Cerebellar cortex (tissue), 1 donor: ENCODE measurements at regions not wholly inside any gene's neighbourhood (a gene's known extent, or its start where the extent isn't known, plus 50 kb on each side); places are given as distances from the start of the nearest gene placed in this dataset.
"Not testable (repeated sequence)": the region's sequence is repeated elsewhere in the genome, so short reads cannot be mapped to it uniquely, and the experiment has no call there.

ENCODE experiments used
- DNase-seq: peaks from one replicate; pipeline ENCODE4 v3.0.0-alpha.2; 2015; ENCODE audit warnings: low spot score

DNA sequence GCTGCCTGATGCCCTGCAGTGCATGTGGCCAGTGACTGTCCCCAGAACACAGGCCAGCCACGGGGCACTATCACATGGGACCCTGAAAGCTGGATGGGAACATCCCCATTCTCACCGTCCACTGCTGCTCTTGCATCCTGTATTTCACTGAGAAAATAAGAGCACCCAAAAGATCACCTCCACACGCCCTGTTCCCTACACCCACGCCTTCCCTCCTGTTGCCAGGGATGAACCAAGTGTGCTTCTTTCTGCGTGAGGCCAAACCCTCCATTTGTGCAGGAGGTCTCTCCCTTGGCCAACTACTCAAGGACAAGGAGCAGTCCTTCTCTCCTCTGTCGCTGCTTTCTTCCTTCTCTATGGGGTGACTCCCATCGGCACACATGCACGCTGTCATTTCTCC lies 118.3 kb downstream of the LRRC37A3 start:
- not testable (repeated sequence) for DNase-seq

- not testable (repeated sequence) for DNase-seq
Measured at GRCh38 chr17:64800361-64800895, 118.8 kb downstream of the LRRC37A3 start.

GRCh38 chr17:64799543-64800188 lies 119.6 kb downstream of the LRRC37A3 start:
- DNase-seq, result not testable (repeated sequence)

GRCh38 chr17:64798961-64799360 lies 120.3 kb downstream of the LRRC37A3 start:
- not testable (repeated sequence) for DNase-seq

DNA sequence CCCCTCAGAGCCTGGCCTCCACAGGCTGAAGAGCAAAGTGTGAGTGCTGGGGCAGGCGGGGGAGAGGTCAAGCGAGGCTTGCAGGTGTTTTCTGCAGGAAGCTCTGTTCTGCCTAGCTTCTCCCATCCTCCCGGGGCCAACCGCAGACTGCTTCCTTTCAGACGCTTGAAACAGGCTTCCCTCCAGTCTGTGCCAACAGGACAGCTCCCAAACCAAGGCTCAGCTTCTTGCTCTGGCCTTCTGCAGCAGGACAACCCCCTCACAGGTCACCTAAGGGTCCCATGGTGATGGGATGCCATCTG lies 120.8 kb downstream of the LRRC37A3 start:
- DNase-seq, result not testable (repeated sequence)

GRCh38 chr17:64797746-64798488 lies 121.4 kb downstream of the LRRC37A3 start:
- DNase-seq, result not testable (repeated sequence)

GRCh38 chr17:64795342-64795741 lies 123.9 kb downstream of the LRRC37A3 start:
- DNase-seq, result not testable (repeated sequence)

DNA sequence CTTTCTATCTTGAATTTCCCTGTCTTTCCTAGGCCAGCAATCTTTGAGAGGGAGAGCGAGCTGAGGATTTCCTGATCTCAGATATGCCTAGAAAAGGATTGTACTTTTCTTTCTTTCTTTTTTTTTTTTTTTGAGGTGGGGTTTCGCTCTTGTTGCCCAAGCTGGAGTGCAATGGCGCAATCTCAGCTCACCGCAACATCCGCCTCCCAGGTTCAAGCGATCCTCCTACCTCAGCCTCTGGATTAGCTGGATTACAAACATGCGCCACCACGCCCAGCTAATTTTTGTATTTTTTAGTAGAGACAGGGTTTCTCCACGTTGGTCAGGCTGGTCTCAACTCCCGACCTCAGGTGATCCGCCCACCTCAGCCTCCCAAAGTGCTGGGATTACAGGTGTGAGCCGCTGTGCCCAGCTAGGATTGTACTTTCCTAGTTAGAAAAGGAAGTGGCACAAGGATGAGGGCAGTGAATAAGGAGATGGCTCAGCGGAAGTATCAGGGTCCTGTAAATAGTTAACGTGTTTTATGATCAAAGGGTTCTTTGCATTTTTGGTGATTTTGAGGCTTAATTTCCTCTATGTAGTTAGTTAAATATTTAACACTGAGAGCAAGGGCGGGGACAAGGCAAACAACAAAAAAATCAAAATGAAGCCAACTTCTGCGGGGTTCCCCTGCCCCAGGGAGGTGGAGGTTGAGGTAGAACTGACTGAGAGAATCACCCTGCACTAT lies 124.6 kb downstream of the LRRC37A3 start:
- DNase-seq, result not testable (repeated sequence)

DNA sequence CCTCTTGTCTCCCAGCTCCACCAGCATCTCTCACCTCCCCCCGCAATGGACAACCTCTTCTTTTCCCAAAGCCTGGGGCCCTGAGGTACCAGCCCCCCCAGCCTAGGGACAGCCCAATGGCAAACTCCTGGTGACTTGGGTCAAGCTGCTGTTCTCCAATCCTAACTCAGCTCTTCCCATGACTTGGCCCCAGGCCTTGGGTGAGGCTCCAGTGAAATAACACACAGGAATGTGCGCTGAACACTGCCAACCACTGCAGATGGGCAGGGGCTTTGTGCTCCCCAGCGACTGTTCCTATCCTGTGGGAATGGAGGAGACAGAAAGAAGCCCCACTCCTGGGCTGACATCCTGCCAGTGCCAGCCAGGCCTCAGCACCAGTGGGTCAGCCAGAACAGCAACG lies 125.2 kb downstream of the LRRC37A3 start:
- not testable (repeated sequence) for DNase-seq

GRCh38 chr17:64792793-64793575 lies 126.3 kb downstream of the LRRC37A3 start:
- not testable (repeated sequence) for DNase-seq

DNA sequence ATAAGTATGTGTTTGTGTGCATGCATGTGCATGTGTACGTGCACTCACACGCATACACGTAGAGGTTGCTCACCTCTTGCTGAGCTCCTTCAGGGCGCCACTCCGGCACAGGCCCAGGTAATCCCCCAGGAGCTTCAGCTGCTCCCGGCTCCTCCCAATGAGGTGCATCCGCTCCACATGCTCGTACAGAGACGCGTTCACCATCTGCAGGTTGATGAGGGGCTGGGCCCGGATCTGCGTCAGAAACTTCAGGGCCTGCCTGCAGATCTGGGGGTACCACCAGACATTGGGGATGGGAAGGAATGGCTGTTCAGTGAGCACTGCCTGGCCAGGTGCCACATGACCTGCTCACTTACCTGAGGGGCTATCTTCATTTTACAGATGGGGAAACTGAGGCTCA lies 127.0 kb downstream of the LRRC37A3 start:
- DNase-seq, result not testable (repeated sequence)

DNA sequence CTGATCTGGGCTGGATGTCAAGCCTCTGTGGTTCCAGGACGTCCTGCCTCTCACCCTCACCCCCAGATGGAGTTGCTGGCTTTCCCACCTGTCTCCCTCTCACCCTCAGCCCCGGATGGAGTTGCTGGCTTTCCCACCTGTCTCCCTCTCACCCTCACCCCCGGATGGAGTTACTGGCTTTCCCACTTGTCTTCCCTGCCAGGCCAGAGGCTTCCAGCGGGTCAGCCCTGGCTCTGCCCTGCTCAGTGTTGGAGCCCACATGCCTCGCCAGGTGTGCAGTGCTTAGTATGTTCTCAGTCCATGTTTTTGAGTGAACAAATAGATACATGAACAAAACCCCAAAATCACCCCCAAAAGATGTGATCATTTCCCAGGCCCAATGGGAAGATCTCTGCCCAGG lies 127.6 kb downstream of the LRRC37A3 start:
- not testable (repeated sequence) for DNase-seq

GRCh38 chr17:64791226-64791625 lies 128.1 kb downstream of the LRRC37A3 start:
- DNase-seq, result not testable (repeated sequence)

DNA sequence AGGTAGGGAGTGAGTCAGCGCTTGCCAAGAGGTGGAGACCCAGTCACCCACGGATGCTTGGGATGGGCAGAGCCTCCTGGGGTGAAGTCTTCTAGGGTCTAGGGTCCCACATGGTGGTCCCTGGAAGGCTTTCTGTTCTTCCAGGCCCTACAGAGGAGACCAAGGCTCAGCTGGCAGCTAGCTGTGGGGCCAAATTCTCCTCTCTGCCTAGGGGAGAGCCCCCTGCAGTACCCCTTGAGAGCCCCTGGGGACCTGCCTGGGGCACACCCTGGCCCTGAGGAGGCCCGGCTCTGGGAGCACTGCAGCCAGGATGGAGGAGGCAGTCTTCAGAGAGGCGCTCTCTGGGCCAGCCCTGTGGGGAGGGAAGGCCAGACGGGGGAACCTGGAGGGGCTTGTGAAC lies 128.6 kb upstream of the SMURF2 start:
- DNase-seq, result not testable (repeated sequence)

GRCh38 chr17:64790193-64790592 lies 128.1 kb upstream of the SMURF2 start:
- DNase-seq, result not testable (repeated sequence)

- DNase-seq, result not testable (repeated sequence)
Measured at GRCh38 chr17:64789061-64789445, 126.9 kb upstream of the SMURF2 start.

DNA sequence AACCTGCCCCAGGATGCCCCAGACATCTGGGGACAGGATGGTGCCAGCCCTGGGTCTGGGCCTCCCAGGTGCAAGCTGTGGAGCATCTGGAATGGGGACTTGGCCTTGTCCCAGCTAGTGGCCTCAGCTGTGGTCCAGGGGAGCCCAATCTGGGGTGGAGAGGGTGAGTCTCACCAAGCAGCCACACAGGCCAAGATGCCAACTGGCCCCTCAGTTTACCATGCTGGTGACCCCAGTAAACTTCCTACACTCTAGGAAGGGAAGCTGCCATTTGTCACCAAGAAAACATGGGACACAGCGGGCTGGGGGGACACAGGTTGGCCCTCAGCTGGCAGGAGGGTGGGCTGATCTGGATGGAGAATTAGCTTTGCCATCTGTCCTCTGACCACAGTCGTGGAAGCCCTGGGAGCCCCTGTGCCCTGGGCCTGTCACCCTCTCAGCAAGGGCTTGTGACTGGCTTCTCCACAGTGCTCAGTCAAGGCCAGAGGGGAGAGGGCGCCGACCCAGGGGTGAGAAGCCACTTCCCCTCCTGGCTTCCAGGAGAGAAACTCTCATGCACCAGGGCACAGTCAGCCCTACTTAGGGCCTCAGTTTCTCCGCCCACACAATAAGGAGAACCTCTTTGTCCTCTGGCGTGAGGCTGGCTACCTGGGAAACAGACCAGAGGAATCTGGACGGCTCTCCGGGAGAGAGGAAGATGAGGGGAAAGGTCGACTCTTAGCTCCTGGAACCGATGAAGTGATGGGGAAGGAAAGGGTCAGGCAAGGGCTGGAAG lies 126.4 kb upstream of the SMURF2 start:
- no peak for DNase-seq

DNA sequence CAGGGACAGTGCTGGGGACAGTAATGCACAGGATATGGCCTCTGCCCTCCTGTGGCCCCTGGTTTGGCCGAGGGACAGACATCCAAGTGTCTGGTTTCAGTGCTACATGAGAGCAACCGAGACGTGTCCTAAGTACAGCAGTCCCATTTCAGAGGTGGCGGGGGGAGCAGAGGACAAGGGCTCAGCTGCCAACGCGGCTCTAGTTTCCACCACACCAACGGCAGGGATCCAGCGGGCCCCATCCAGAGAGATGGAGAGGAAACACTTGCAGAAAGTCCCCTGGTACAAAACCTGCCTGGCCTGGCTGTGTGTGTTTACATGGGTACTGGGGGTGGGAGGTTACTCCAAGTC lies 125.8 kb upstream of the SMURF2 start:
- no peak for DNase-seq

DNA sequence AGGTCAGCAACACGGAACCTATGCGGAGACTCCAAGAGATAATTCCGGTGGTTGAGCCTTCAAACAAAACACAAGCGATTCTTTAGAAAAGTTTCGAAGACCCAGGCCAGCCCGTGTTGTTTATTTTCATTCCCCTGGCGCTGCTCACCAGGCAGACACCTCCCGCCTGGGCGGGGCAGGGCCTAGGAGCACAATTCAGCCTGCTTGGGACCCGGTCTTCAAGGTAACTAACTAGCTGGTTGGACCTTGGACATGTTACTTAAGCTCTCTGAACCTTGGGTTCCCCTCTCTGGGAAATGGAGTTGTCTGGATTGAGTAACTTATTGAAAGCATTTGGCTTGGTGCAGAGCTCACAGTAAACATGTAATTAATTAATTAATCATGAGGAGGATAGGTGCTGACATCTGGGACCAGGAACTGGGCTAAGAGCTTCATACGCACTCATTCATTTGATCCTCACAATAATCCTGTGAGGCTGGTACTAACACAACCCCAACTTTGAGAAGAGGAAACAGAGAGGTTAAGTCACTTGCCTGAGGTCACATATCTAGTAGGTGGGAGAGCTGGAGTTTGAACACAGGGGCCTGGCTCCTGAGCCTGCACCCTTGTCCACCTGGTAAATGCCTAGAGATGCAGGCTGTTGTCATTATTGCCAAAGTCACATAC lies 125.3 kb upstream of the SMURF2 start:
- no peak for DNase-seq

DNA sequence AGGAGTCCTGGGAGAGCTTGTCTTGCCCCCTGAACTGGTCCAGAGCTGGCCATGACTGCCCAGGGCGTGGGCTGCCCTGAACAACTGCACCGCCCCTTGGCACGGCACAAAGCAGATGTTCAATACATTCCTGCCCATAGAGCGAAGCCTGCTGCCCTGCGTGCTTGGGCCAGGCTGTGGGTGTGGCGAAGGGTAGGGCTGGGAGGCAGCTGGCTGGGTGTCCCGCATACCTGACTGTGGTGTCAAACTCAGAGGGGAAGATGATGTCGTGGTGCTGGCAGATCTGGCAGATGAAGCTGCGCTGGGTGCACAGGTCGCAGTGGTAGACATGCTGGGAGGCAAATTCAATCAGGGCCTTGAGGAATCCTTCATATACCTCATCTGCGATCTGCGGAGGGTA lies 124.2 kb upstream of the SMURF2 start:
- DNase-seq, result no peak

GRCh38 chr17:64785011-64785421 lies 122.9 kb upstream of the SMURF2 start:
- DNase-seq, result no peak
